CD4-positive, CD25-positive, alpha-beta regulatory T cell (primary cell): ENCODE measurements at regions not wholly inside any gene's neighbourhood (a gene's known extent, or its start where the extent isn't known, plus 50 kb on each side); places are given as distances from the start of the nearest gene placed in this dataset.

ENCODE experiments used
- ATAC-seq, 2 donors: fragments of 150-1000 bp; cut with Tn5 transposase; one replicate each; pipeline ENCODE4 v1.10.0; 2021; ENCODE audit warnings: low read depth in 2 of 2, moderate number of reproducible peaks in 2 of 2, moderate library complexity in 1 of 2
- DNase-seq, 3 donors: peaks; one replicate each; pipeline versions ENCODE4 v3.0.0 to v3.0.0-alpha.2; 2012 to 2022; ENCODE audit warnings: mixed read lengths in 1 of 3
- H3K27ac ChIP-seq: one replicate; pipeline ENCODE4 v1.7.0; 2013; ENCODE audit warnings: mild to moderate bottlenecking, low read length; ENCODE audit not compliant: insufficient read depth, poor library complexity, severe bottlenecking
- H3K27me3 ChIP-seq: one replicate; pipeline ENCODE4 v1.7.0; 2013; ENCODE audit warnings: low read length; ENCODE audit not compliant: control insufficient read depth, insufficient read depth
- H3K36me3 ChIP-seq: one replicate; pipeline ENCODE4 v1.7.0; 2013; ENCODE audit warnings: mild to moderate bottlenecking, low read length, moderate library complexity; ENCODE audit not compliant: control insufficient read depth, insufficient read depth
- H3K4me1 ChIP-seq: 2 replicates; pipeline ENCODE4 v1.7.0; 2013; ENCODE audit warnings: mild to moderate bottlenecking, low read length; ENCODE audit not compliant: insufficient read depth, control insufficient read depth, poor library complexity, severe bottlenecking
- H3K4me3 ChIP-seq: one replicate; pipeline ENCODE4 v1.7.0; 2013; ENCODE audit warnings: low read depth, mild to moderate bottlenecking, low read length, moderate library complexity
- H3K9me3 ChIP-seq, 2 experiments: 1 replicate in 1 of 2; 2 replicates in 1 of 2; pipeline ENCODE4 v1.7.0; 2013; ENCODE audit warnings: low read length in 2 of 2, mild to moderate bottlenecking in 1 of 2, moderate library complexity in 1 of 2; ENCODE audit not compliant: control insufficient read depth in 2 of 2
- H3K27ac Mint-ChIP-seq, 3 donors: one replicate each; pipeline ENCODE4 v1.8.0; 2020 to 2022; ENCODE audit warnings: mild to moderate bottlenecking in 3 of 3, mixed read lengths in 3 of 3, moderate library complexity in 2 of 3
- H3K27me3 Mint-ChIP-seq: one replicate; pipeline ENCODE4 v1.8.0; 2022; ENCODE audit warnings: mild to moderate bottlenecking, mixed read lengths
- H3K36me3 Mint-ChIP-seq: one replicate; pipeline ENCODE4 v1.8.0; 2020; ENCODE audit warnings: mixed read lengths
- H3K4me1 Mint-ChIP-seq, 4 donors: one replicate each; pipeline ENCODE4 v1.8.0; 2020 to 2022; ENCODE audit warnings: mixed read lengths in 4 of 4, mild to moderate bottlenecking in 1 of 4
- H3K4me3 Mint-ChIP-seq, 4 donors: one replicate each; pipeline ENCODE4 v1.8.0; 2020 to 2022; ENCODE audit warnings: mild to moderate bottlenecking in 4 of 4, mixed read lengths in 4 of 4, moderate library complexity in 3 of 4
- H3K9me3 Mint-ChIP-seq, 7 donors: one replicate each; pipeline ENCODE4 v1.8.0; 2020 to 2022; ENCODE audit warnings: mixed read lengths in 7 of 7, mild to moderate bottlenecking in 3 of 7, moderate library complexity in 2 of 7

- no peak overlapping the region for H3K27ac ChIP-seq
- DNase-seq (no peak), ATAC-seq (no peak)
- no peak overlapping the region for H3K27ac Mint-ChIP-seq
- H3K9me3 Mint-ChIP-seq, result peaks cover 0 to 5% (median 0%) of the 10 kb centered on the region in 7 donors
- H3K36me3 Mint-ChIP-seq, result no peaks in the 10 kb centered on the region
- peaks cover 3% of the 10 kb centered on the region for H3K27me3 ChIP-seq
- no peaks in the 10 kb centered on the region for H3K4me1 ChIP-seq
- H3K4me3 Mint-ChIP-seq, result no peak overlapping the region
- H3K4me1 Mint-ChIP-seq, result peaks cover 0 to 3% (median 0%) of the 10 kb centered on the region in 4 donors
- peaks cover 10% of the 10 kb centered on the region for H3K27me3 Mint-ChIP-seq
- no peaks in the 10 kb centered on the region for H3K9me3 ChIP-seq
- no peaks in the 10 kb centered on the region for H3K36me3 ChIP-seq
- H3K4me3 ChIP-seq, result no peak overlapping the region
These were observed 117.6 kb upstream of the ARHGAP20 start for GRCh38 chr11:110829873-110830272.

DNA sequence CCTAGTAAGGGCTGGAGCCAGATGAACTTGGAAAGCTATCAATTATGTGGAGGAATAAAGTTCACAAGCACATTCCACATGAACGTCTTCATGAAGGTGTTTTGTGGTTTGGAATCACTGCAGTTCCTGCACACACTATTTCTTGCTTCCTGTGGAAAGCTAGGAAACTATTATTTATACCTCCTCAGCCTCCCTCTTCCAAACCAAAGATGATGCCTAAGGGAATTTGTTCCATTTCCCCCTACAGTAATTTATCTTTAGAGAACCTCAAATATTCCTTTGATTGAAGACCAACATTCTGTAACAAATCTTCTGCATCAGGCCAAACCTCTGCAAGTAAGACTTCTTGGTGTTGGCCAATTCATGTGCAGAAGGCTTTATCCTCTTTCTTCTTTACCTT, 115.8 kb upstream of the ARHGAP20 start:
- Mint-ChIP-seq H3K4me1 (peaks cover 0 to 3% (median 0%) of the 10 kb centered on the region in 4 donors), H3K27me3 (peaks cover 10% of the 10 kb centered on the region), H3K27ac (no peak overlapping the region), H3K9me3 (peaks cover 0 to 7% (median 0%) of the 10 kb centered on the region in 7 donors), H3K36me3 (no peaks in the 10 kb centered on the region), H3K4me3 (no peak overlapping the region)
- H3K27ac ChIP-seq, result no peak overlapping the region
- no peaks in the 10 kb centered on the region for H3K36me3 ChIP-seq
- no peak overlapping the region for H3K4me3 ChIP-seq
- H3K4me1 ChIP-seq, result no peaks in the 10 kb centered on the region
- H3K27me3 ChIP-seq, result peaks cover 3% of the 10 kb centered on the region
- ATAC-seq, result no peak
- DNase-seq, result no peak
- no peaks in the 10 kb centered on the region for H3K9me3 ChIP-seq

DNA sequence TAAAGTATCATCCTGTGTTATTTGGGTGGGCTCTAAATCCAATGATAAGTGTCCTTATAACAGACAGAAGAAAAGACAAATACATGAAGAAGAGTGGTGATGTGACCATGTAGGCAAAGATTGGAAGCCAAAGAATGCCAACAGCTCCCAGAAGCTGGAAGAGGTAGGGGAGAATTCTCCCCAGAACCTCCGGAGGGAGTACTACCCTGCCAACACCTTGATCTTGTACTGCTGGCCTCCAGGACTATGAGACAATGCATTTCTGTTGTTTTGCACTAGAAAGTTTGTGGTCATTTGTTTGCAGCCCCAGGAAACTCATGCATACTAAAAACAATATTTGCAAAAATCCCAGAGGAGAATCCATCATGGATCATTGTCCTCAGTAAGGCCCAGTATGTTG, 115.0 kb upstream of the ARHGAP20 start:
- no peaks in the 10 kb centered on the region for H3K4me1 Mint-ChIP-seq
- Histone ChIP-seq H3K36me3 (no peaks in the 10 kb centered on the region), H3K27me3 (peaks cover 1% of the 10 kb centered on the region), H3K27ac (no peak overlapping the region), H3K4me1 (no peaks in the 10 kb centered on the region), H3K9me3 (no peaks in the 10 kb centered on the region), H3K4me3 (no peak overlapping the region)
- H3K36me3 Mint-ChIP-seq, result no peaks in the 10 kb centered on the region
- no peak overlapping the region for H3K4me3 Mint-ChIP-seq
- DNase-seq, result no peak
- ATAC-seq, result no peak
- no peak overlapping the region for H3K27ac Mint-ChIP-seq
- peaks cover 10% of the 10 kb centered on the region for H3K27me3 Mint-ChIP-seq
- peaks cover 0 to 7% (median 0%) of the 10 kb centered on the region in 7 donors for H3K9me3 Mint-ChIP-seq

- Mint-ChIP-seq H3K9me3 (peaks cover 0 to 7% (median 0%) of the 10 kb centered on the region in 7 donors), H3K4me3 (no peak overlapping the region), H3K36me3 (no peaks in the 10 kb centered on the region), H3K4me1 (no peaks in the 10 kb centered on the region), H3K27ac (no peak overlapping the region), H3K27me3 (peaks cover 6% of the 10 kb centered on the region)
- DNase-seq (no peak), ATAC-seq (no peak)
- Histone ChIP-seq H3K27ac (no peak overlapping the region), H3K4me1 (no peaks in the 10 kb centered on the region), H3K9me3 (no peaks in the 10 kb centered on the region), H3K4me3 (no peak overlapping the region), H3K27me3 (no peaks in the 10 kb centered on the region), H3K36me3 (no peaks in the 10 kb centered on the region)
These were observed 112.8 kb upstream of the ARHGAP20 start for GRCh38 chr11:110824912-110825620.

DNA sequence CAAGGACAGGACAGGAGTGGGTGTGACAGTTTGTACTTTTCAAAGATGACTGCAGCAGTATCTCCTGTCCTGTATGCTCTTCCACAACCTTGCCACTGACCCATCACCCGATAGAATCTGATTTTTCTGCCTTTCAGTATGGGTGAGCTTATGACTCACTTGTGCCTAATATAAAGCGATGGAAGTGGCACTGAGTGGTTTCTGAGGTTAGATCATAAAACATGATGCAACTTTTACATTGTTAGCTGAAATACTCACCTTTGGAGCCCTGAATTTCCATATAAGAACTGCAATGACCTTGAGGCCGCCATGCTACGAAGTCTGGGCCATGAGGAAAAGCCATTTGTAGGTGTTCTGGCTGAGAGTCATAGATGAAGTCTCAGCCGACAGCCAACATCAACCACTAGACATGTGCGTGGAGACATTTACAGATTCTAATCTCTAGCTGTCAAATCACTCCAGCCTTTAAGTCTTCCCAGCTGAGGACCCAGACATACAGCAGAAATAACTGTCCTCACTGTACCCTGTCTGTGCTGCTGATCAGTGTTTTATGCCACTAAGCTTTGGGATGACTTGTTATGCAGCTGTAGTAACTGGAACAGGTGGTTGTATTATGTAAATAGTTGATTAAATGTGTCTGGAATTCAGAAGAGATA, 105.9 kb upstream of the ARHGAP20 start:
- H3K36me3 ChIP-seq, result no peaks in the 10 kb centered on the region
- no peaks in the 10 kb centered on the region for H3K9me3 ChIP-seq
- DNase-seq, result no peak
- Mint-ChIP-seq H3K36me3 (peaks cover 3% of the 10 kb centered on the region), H3K4me1 (no peaks in the 10 kb centered on the region), H3K27me3 (peaks cover 6% of the 10 kb centered on the region), H3K4me3 (no peak overlapping the region), H3K27ac (no peak overlapping the region), H3K9me3 (peaks cover 0 to 7% (median 5%) of the 10 kb centered on the region in 7 donors)
- no peak overlapping the region for H3K4me3 ChIP-seq
- no peaks in the 10 kb centered on the region for H3K27me3 ChIP-seq
- H3K27ac ChIP-seq, result no peak overlapping the region
- ATAC-seq, result no peak
- no peaks in the 10 kb centered on the region for H3K4me1 ChIP-seq

DNA sequence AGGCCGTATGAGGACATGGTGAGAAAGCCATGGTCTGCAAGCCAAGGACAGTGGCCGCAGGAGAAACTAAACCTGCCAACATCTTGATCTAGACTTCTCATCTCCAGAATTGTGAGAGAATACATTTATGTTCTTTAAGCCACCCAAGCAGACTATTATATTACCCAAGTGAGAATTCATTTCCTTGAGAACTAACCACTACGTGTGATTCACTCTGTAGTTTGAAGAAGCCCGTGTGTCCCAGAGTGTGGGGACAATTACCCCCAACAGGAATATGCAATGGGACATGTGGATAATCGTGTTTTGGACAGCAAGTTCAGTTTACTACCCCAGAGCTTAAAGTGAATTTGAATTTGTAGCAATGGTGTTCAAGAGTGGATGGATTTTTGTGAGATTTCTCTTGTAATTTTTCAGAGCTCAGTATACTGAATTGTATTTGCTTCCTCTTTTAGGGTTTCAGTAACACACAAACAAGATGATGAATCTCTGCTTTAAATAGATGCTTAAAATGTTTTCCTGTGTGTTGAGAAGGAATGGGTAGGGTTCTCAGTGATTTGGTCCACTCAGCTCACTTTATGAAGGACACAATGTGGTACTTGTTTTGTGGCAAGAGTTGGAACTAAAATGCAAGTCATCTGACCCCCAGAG, 100.0 kb upstream of the ARHGAP20 start:
- Histone ChIP-seq H3K9me3 (no peaks in the 10 kb centered on the region), H3K4me3 (no peak overlapping the region), H3K4me1 (no peaks in the 10 kb centered on the region), H3K36me3 (no peaks in the 10 kb centered on the region), H3K27ac (no peak overlapping the region), H3K27me3 (no peaks in the 10 kb centered on the region)
- Mint-ChIP-seq H3K9me3 (peaks cover 0 to 8% (median 2%) of the 10 kb centered on the region in 7 donors), H3K27me3 (peaks cover 6% of the 10 kb centered on the region), H3K4me1 (no peaks in the 10 kb centered on the region), H3K4me3 (no peak overlapping the region), H3K27ac (no peak overlapping the region), H3K36me3 (peaks cover 3% of the 10 kb centered on the region)
- ATAC-seq (no peak), DNase-seq (no peak)

GRCh38 chr11:110809417-110810199, 97.4 kb upstream of the ARHGAP20 start:
- no peaks in the 10 kb centered on the region for H3K36me3 Mint-ChIP-seq
- H3K27me3 ChIP-seq, result no peaks in the 10 kb centered on the region
- no peaks in the 10 kb centered on the region for H3K4me1 Mint-ChIP-seq
- H3K4me3 ChIP-seq, result no peak overlapping the region
- no peak overlapping the region for H3K27ac ChIP-seq
- DNase-seq, result no peak
- no peak for ATAC-seq
- H3K36me3 ChIP-seq, result no peaks in the 10 kb centered on the region
- H3K27me3 Mint-ChIP-seq, result no peaks in the 10 kb centered on the region
- H3K9me3 ChIP-seq, result no peaks in the 10 kb centered on the region
- H3K27ac Mint-ChIP-seq, result no peak overlapping the region
- no peaks in the 10 kb centered on the region for H3K4me1 ChIP-seq
- H3K9me3 Mint-ChIP-seq, result peaks cover 0 to 2% (median 0%) of the 10 kb centered on the region in 7 donors
- H3K4me3 Mint-ChIP-seq, result no peak overlapping the region
